ENCODE measurements at regions not wholly inside any gene's neighbourhood (a gene's known extent, or its start where the extent isn't known, plus 50 kb on each side); places are given as distances from the start of the nearest gene placed in this dataset.

- Histone ChIP-seq H3K9me2 (ENCODE audit: insufficient read depth) (no peaks in the 10 kb centered on the region), H3K27me3 (replicated peaks; ENCODE audit: insufficient read depth) (no peaks in the 10 kb centered on the region), H3K9ac (no peak overlapping the region), H3K4me1 (ENCODE audit: insufficient read depth) (no peaks in the 10 kb centered on the region), H3K9me3 (ENCODE audit: low read depth) (no peaks in the 10 kb centered on the region), H3K4me3 (no peak overlapping the region), H3F3A (ENCODE audit: insufficient read depth) (no peaks in the 10 kb centered on the region), H3K27ac (no peak overlapping the region), H3K4me2 (ENCODE audit: unreplicated experiment) (no peak overlapping the region), H2AFZ (no peak overlapping the region), H3K79me2 (ENCODE audit: insufficient read depth) (no peaks in the 10 kb centered on the region), H4K20me1 (ENCODE audit: insufficient read depth) (no peaks in the 10 kb centered on the region), H3K36me3 (ENCODE audit: low read depth) (no peaks in the 10 kb centered on the region)
- DNase-seq: no peak
- TF ChIP-seq EZH2phosphoT487 (IDR thresholded peaks at IDR 0.05; ENCODE audit: insufficient read depth, low read depth): no peak
- TF ChIP-seq EZH2 (IDR thresholded peaks at IDR 0.05; ENCODE audit: insufficient read depth, poor library complexity, severe bottlenecking): no peak
- in situ Hi-C loops (cut with MboI): no loop called here
- WGBS, 2 experiments (ENCODE audit: low coverage in 1 of 2, low lambda C conversion rate in 2 of 2, missing lambda C conversion rate in 2 of 2): 23 to 25% methylated on average over 10 of the region's 10 CpGs
Observed at GRCh38 chr16:35197656-35198055, 1738.2 kb downstream of the TP53TG3F start.

- H3K4me2 ChIP-seq (ENCODE audit: unreplicated experiment): no peak overlapping the region
- H3K9me3 ChIP-seq (ENCODE audit: low read depth): no peaks in the 10 kb centered on the region
- no peaks in the 10 kb centered on the region for H3K4me1 ChIP-seq (ENCODE audit: insufficient read depth)
- in situ Hi-C loops (cut with MboI): no loop called here
- no peak overlapping the region for H2AFZ ChIP-seq
- no peaks in the 10 kb centered on the region for H3K9me2 ChIP-seq (ENCODE audit: insufficient read depth)
- no peaks in the 10 kb centered on the region for H3K27me3 ChIP-seq (replicated peaks; ENCODE audit: insufficient read depth)
- no peaks in the 10 kb centered on the region for H3K79me2 ChIP-seq (ENCODE audit: insufficient read depth)
- no peaks in the 10 kb centered on the region for H3K36me3 ChIP-seq (ENCODE audit: low read depth)
- no peaks in the 10 kb centered on the region for H3F3A ChIP-seq (ENCODE audit: insufficient read depth)
- no peak overlapping the region for H3K4me3 ChIP-seq
- no peak for DNase-seq
- H4K20me1 ChIP-seq (ENCODE audit: insufficient read depth): no peaks in the 10 kb centered on the region
- 41 to 42% methylated on average over 26 of the region's 26 CpGs for WGBS, 2 experiments (ENCODE audit: low coverage in 1 of 2, low lambda C conversion rate in 2 of 2, missing lambda C conversion rate in 2 of 2)
- H3K9ac ChIP-seq: no peak overlapping the region
- H3K27ac ChIP-seq: no peak overlapping the region
- TF ChIP-seq EZH2phosphoT487 (IDR thresholded peaks at IDR 0.05; ENCODE audit: insufficient read depth, low read depth) (no peak), EZH2 (IDR thresholded peaks at IDR 0.05; ENCODE audit: insufficient read depth, poor library complexity, severe bottlenecking) (no peak)
Observed at GRCh38 chr16:35198223-35199199, 1739.1 kb downstream of the TP53TG3F start.

GRCh38 chr16:35200662-35201061 is 1741.2 kb downstream of the TP53TG3F start:
- Histone ChIP-seq H4K20me1 (ENCODE audit: insufficient read depth) (no peaks in the 10 kb centered on the region), H2AFZ (no peak overlapping the region), H3K4me3 (no peak overlapping the region), H3K36me3 (ENCODE audit: low read depth) (no peaks in the 10 kb centered on the region), H3K4me1 (ENCODE audit: insufficient read depth) (no peaks in the 10 kb centered on the region), H3K4me2 (ENCODE audit: unreplicated experiment) (no peak overlapping the region), H3K9ac (no peak overlapping the region), H3K27me3 (replicated peaks; ENCODE audit: insufficient read depth) (no peaks in the 10 kb centered on the region), H3K27ac (no peak overlapping the region), H3K79me2 (ENCODE audit: insufficient read depth) (no peaks in the 10 kb centered on the region), H3F3A (ENCODE audit: insufficient read depth) (no peaks in the 10 kb centered on the region), H3K9me2 (ENCODE audit: insufficient read depth) (no peaks in the 10 kb centered on the region), H3K9me3 (ENCODE audit: low read depth) (no peaks in the 10 kb centered on the region)
- in situ Hi-C loops (cut with MboI): no loop called here
- no peak for DNase-seq
- no peak for TF ChIP-seq EZH2 (IDR thresholded peaks at IDR 0.05; ENCODE audit: insufficient read depth, poor library complexity, severe bottlenecking)
- TF ChIP-seq EZH2phosphoT487 (IDR thresholded peaks at IDR 0.05; ENCODE audit: insufficient read depth, low read depth): no peak
- WGBS, 2 experiments (ENCODE audit: low coverage in 1 of 2, low lambda C conversion rate in 2 of 2, missing lambda C conversion rate in 2 of 2): 0 to 7% methylated on average over 1 of the region's 1 CpG

- H3K79me2 ChIP-seq (ENCODE audit: insufficient read depth): no peaks in the 10 kb centered on the region
- H3K4me1 ChIP-seq (ENCODE audit: insufficient read depth): no peaks in the 10 kb centered on the region
- H3K4me3 ChIP-seq: no peak overlapping the region
- no peak for DNase-seq
- H3K9ac ChIP-seq: no peak overlapping the region
- H3K4me2 ChIP-seq (ENCODE audit: unreplicated experiment): no peak overlapping the region
- no peaks in the 10 kb centered on the region for H3K36me3 ChIP-seq (ENCODE audit: low read depth)
- no peaks in the 10 kb centered on the region for H3K9me2 ChIP-seq (ENCODE audit: insufficient read depth)
- H3K27me3 ChIP-seq (replicated peaks; ENCODE audit: insufficient read depth): no peaks in the 10 kb centered on the region
- no peak overlapping the region for H3K27ac ChIP-seq
- no peak for TF ChIP-seq EZH2 (IDR thresholded peaks at IDR 0.05; ENCODE audit: insufficient read depth, poor library complexity, severe bottlenecking)
- TF ChIP-seq EZH2phosphoT487 (IDR thresholded peaks at IDR 0.05; ENCODE audit: insufficient read depth, low read depth): no peak
- no peaks in the 10 kb centered on the region for H3K9me3 ChIP-seq (ENCODE audit: low read depth)
- H2AFZ ChIP-seq: no peak overlapping the region
- in situ Hi-C loops (cut with MboI): no loop called here
- 22 to 27% methylated on average over 5 of the region's 5 CpGs for WGBS, 2 experiments (ENCODE audit: low coverage in 1 of 2, low lambda C conversion rate in 2 of 2, missing lambda C conversion rate in 2 of 2)
- H4K20me1 ChIP-seq (ENCODE audit: insufficient read depth): no peaks in the 10 kb centered on the region
- H3F3A ChIP-seq (ENCODE audit: insufficient read depth): no peaks in the 10 kb centered on the region
Observed at GRCh38 chr16:35201151-35201550, 1741.7 kb downstream of the TP53TG3F start.

Measured in GM23248 (cell line).